ENCODE measurements at regions not wholly inside any gene's neighbourhood (a gene's known extent, or its start where the extent isn't known, plus 50 kb on each side); places are given as distances from the start of the nearest gene placed in this dataset.

- DNase-seq, result no peak
Observed at GRCh38 chr10:56880606-56881005, 519.5 kb upstream of the ZWINT start.

DNA sequence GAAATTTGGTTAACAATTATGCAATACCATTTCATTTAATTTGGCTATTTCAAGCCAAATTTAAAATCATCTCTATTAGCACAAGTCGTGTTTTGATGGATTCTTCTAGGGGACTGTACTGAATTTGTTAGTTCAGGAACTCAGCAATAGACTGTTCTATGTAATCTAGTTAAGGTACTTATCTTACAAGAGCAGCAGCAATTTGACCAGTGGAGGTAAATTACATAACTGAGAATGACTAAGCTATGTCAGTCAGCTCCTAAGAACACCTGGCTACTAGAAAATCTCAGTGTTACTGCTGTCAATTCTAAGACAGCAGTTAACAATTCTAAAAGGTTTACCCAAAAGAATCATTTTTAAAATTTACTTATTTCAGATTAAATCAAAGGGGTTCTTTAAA lies 513.9 kb upstream of the ZWINT start:
- no peak for DNase-seq

DNA sequence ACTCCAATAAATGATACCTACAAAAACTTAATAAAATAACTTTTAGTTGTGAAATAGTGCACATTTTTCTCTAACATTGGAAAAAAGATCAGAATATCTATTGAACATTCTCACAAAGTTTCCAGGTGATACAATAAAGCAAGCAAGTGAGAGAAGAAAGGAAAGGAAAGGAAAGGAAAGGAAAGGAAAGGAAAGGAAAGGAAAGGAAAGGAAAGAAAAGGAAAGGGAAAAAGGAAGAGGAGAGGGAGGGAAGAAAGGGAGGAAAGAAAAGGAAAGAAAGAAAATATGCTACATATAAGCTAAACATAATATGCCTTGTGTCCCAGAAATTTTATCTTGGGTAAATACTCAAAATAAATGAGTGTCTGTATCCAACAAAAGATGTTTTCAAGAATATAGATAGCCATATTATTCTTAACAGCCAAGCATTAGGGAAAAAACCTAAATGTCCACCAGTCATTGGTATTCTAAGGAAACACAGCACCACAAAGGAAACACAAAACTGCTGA lies 510.2 kb upstream of the ZWINT start:
- DNase-seq, result no peak

- no peak for DNase-seq
Observed at GRCh38 chr10:56867236-56867635, 506.2 kb upstream of the ZWINT start.

GRCh38 chr10:56856569-56856968 lies 495.5 kb upstream of the ZWINT start:
- DNase-seq, result no peak

GRCh38 chr10:56844978-56845529 lies 484.0 kb upstream of the ZWINT start:
- DNase-seq, result no peak

DNA sequence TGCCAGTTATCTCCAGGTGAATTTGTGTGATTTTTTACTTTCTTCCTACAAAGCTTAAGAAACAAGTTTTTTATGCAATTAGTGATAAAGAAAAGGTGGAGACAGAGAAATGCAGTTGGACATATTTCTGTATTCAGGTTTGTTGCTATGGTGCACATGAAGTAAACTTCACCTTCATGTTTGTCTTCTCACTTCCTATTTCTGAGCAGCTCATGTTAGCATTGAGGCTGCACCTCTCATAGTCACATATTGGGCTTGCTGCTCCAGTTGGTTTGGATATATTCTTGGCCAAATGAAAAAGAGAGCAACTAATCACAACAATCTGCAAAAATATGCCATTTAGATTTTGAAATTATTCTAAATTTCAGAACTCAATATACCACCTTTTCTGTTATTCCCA lies 475.6 kb upstream of the ZWINT start:
- no peak for DNase-seq

DNA sequence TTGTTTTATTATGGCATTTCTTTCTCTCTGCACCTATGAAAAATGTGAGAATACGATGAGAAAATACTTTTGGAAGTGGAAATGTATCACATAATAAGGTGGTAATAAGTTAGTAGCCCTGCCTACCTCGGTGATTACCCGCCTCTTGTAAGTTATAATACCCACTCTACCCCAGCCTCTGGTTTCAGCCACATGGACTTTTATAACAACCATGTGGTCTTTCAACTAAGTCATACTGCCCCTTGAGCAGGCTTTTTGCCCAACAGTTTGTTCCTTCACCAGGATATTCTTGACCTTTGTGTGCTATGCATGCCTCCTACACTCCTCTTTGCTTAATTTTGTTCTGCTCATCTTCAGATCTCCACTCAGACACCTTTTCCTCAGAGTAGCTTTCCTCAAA lies 470.6 kb upstream of the ZWINT start:
- DNase-seq, result no peak

- DNase-seq, result no peak
Observed at GRCh38 chr10:56823849-56824248, 462.8 kb upstream of the ZWINT start.

GRCh38 chr10:56805022-56805421 lies 444.0 kb upstream of the ZWINT start:
- no peak for DNase-seq

DNA sequence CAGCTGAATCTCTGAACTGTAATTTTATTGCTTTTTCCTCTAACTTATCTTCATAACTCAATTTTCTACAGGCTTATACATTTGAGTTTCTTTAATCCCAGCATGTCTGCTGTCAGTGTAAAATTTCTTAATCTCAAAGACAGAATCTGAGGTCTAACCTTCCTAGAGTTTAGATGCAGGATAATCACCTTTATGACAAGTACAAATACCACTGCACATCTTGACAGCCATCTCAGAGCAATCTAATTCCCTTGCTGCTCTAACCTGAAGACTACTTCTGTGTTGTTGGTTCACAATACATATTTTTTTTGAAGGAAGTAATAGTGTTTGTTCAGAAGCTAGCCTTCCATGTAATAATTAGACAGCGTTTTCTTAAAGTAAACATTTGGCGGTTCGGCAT lies 424.2 kb upstream of the ZWINT start:
- no peak for DNase-seq

GRCh38 chr10:56782503-56782902 lies 421.4 kb upstream of the ZWINT start:
- no peak for DNase-seq

DNA sequence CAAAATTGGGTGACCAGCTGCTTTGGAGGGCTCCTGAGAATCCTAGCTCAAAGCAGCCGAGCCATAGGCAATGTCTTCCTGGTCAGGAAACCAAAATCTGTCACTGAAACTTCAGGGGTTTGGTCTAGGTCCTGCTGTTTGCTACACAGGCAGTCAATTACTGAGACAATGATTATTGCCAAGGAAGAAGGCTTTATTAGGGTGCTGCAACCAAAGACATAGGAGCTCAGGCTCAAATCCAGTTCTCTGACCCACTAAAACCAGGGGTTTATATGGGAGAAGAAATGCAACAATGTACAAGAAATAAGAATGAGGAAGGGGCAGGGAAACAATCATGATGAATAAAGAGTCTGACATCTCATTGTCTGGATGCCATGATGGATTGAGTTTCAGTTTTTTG lies 410.3 kb upstream of the ZWINT start:
- DNase-seq, result no peak

- no peak for DNase-seq
Observed at GRCh38 chr10:56763090-56763489, 402.0 kb upstream of the ZWINT start.

- DNase-seq, result no peak
Observed at GRCh38 chr10:56745490-56745889, 384.4 kb upstream of the ZWINT start.

DNA sequence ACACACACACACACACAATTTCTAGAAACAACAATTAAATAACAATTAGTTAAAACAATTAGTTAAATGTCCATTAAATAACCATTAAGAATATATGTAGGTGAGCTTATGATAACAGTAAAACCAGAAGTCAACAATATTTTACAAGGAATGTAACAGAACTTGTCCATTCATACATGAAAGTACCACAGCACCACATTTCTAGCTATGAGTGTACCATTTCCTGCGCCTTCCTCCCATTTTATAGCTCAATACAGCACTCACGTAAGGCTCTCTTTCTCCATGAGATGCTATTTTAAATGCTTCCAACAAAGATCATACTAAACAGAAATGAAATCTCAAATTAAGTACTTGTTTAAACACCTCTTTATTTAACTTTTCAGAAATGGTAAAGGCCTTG lies 367.3 kb upstream of the ZWINT start:
- DNase-seq, result no peak

DNA sequence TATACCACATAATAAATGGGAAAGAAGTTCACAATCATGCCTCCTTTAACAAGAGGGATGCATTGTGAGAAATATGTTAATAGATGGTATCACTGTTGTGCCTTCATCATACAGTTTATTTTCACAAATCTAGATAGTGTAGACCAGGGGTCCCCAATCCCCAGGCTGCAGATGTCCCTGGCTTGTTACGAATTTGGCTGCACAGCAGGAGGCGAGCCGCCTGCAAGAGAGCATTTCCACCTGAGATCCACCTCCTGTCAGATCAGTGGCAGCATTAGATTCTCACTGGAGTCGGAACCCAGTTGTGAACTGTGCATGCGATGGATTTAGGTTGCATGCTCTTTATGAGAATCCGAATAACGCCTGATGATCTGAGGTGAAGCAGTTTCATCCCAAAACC lies 361.9 kb upstream of the ZWINT start:
- no peak for DNase-seq

DNA sequence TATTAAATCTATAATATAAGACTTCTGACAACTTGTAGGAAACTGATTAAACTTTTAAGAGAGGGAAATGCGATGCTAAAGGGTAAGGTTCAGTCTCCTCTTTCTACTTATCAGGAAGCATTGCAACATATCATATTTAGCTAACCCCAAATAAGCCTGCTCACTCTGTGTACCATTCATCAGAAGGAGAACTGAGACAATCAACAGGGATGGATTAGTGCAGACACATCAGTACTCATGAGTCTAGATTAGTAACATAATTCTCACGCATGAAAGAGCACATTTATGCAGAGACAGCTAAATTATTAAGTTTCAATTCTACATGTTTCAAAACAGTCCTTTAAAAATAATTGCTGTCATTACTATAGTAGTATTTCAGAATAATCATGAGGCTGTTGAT lies 354.2 kb upstream of the ZWINT start:
- DNase-seq, result no peak

GRCh38 chr10:56698506-56698905 lies 337.4 kb upstream of the ZWINT start:
- DNase-seq, result no peak

- DNase-seq, result no peak
Observed at GRCh38 chr10:56679578-56679977, 318.5 kb upstream of the ZWINT start.

DNA sequence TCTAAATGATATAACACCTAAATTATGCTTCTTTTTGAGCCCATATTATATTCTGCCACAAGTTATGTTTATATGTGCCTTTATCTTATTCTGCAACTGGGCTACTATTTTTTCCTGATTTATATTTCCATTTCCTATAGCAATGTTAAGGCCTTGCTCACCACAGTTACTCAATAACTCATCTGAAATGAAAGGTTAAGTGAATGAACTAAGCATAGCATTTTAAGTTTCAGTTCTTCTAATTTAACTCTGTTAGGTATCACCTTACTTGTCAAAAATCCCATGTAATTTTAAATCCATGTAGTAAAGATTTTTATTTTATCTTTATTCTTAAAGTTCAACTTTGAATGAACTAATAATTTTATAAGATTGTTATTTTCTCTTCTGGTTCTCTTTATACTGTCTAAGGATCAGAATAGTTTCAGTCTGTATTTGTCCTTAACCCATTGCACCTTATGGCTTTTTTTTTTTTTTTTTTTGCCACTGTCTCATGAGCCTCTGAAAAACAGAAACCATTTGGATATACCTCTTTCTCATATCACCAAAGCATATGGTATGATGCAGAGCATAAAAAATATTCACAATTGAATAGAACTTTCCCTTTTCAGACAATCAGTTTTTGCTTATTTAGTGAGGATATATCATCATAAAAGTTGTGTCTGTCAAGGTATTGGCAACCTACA lies 301.8 kb upstream of the ZWINT start:
- no peak for DNase-seq

DNA sequence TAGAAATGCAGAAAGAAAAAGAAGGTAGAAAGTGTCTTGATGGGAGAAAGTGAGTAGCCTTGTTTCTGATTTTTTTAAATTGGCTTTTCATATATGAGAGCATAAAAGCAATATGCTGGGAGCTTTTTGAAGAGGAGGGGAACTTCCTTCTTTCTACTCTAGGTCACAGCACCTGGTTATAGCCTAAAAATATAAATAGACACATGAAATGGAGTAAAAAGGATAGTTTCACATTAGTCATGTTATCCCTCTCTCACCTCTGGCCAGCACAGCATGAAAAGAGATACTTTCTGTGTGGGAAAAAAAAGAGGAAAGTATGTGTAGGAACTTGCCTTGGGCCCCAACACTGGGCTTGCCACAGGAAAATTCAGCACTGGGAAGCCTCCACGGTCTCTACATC lies 292.2 kb upstream of the ZWINT start:
- DNase-seq, result no peak

DNA sequence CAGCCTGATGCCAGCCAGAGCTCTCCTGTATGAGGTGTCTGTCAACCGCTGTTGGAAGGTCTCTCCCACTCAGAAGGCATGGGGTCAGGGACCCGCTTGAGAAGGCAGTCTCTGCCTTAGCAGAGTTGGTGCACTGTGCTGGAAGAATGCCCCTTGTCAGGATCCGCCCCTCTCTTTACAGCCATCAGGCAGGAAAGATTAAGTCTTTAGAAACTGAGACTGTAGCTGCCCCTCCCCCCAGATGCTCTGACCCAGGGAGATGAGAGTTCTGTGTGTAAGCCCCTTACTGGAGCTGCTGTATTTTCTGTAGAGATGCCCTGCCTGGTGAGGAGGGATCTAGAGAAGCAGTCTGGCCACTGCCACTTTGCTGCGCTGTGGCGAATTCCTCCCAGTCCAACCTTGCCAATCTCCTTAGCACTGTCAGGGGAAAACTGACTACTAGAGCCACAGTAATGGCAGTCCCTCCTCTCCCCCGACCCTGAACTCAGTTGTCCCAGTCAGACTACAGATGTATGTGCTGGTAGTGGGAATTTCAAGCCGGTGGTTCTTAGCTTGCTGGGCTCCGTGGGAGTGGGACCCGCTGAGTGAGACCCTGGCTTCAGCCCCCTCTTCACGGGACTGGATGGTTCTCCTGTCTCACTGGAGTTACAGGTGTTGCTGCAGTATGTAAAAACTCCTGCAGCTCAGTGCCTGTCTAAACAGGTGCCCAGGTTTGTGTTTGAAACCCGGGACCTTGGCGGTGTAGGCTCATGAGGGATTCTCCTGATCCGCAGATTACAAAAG lies 285.5 kb upstream of the ZWINT start:
- DNase-seq, result no peak
